ENCODE measurements at regions not wholly inside any gene's neighbourhood (a gene's known extent, or its start where the extent isn't known, plus 50 kb on each side); places are given as distances from the start of the nearest gene placed in this dataset.

- WGBS, 2 donors = 94 to 96% methylated on average over 3 of the region's 3 CpGs
- no peaks in the 10 kb centered on the region for H3K36me3 ChIP-seq
- DNase-seq (no peak), ATAC-seq (ENCODE audit: low FRiP score in 2 of 2) (no peak)
- H3K4me1 ChIP-seq = no peaks in the 10 kb centered on the region
- no peak overlapping the region for H3K27ac ChIP-seq
- TF ChIP-seq POLR2A (IDR thresholded peaks at IDR 0.05) (no peak), EP300 (IDR thresholded peaks at IDR 0.05) (no peak), POLR2AphosphoS5 (IDR thresholded peaks at IDR 0.05) (no peak), CTCF (IDR thresholded peaks at IDR 0.05) (no peak)
- H3K27me3 ChIP-seq = no peaks in the 10 kb centered on the region
- H3K9me3 ChIP-seq = no peaks in the 10 kb centered on the region
- no peak overlapping the region for H3K4me3 ChIP-seq
Measured at GRCh38 chr5:57687596-57687995, 205.0 kb upstream of the ACTBL2 start.

- DNase-seq (no peak), ATAC-seq (ENCODE audit: low FRiP score in 2 of 2) (no peak)
- no peaks in the 10 kb centered on the region for H3K36me3 ChIP-seq
- no peaks in the 10 kb centered on the region for H3K4me1 ChIP-seq
- no peak for TF ChIP-seq POLR2AphosphoS5 (IDR thresholded peaks at IDR 0.05)
- TF ChIP-seq POLR2A (IDR thresholded peaks at IDR 0.05) = no peak
- no peak for TF ChIP-seq CTCF (IDR thresholded peaks at IDR 0.05)
- TF ChIP-seq EP300 (IDR thresholded peaks at IDR 0.05) = no peak
- H3K27me3 ChIP-seq = no peaks in the 10 kb centered on the region
- H3K9me3 ChIP-seq = no peaks in the 10 kb centered on the region
- H3K27ac ChIP-seq = no peak overlapping the region
- WGBS, 2 donors = 75 to 83% methylated on average over 3 of the region's 3 CpGs
- no peak overlapping the region for H3K4me3 ChIP-seq
Measured at GRCh38 chr5:57685516-57686255, 203.1 kb upstream of the ACTBL2 start.

- Histone ChIP-seq H3K27me3 (no peaks in the 10 kb centered on the region), H3K4me3 (no peak overlapping the region), H3K4me1 (no peaks in the 10 kb centered on the region), H3K36me3 (no peaks in the 10 kb centered on the region), H3K27ac (no peak overlapping the region), H3K9me3 (no peaks in the 10 kb centered on the region)
- TF ChIP-seq POLR2AphosphoS5 (IDR thresholded peaks at IDR 0.05) (no peak), EP300 (IDR thresholded peaks at IDR 0.05) (no peak), CTCF (IDR thresholded peaks at IDR 0.05) (no peak), POLR2A (IDR thresholded peaks at IDR 0.05) (no peak)
- DNase-seq (no peak), ATAC-seq (ENCODE audit: low FRiP score in 2 of 2) (no peak)
- 44 to 80% methylated on average over 1 of the region's 1 CpG for WGBS, 2 donors
Measured at GRCh38 chr5:57684299-57684702, 201.7 kb upstream of the ACTBL2 start.

GRCh38 chr5:57683036-57683630 lies 200.5 kb upstream of the ACTBL2 start:
- TF ChIP-seq POLR2A (IDR thresholded peaks at IDR 0.05) (no peak), EP300 (IDR thresholded peaks at IDR 0.05) (no peak), POLR2AphosphoS5 (IDR thresholded peaks at IDR 0.05) (no peak), CTCF (IDR thresholded peaks at IDR 0.05) (no peak)
- no peaks in the 10 kb centered on the region for H3K27me3 ChIP-seq
- ATAC-seq (ENCODE audit: low FRiP score in 2 of 2) (no peak), DNase-seq (no peak)
- 75 to 86% methylated on average over 2 of the region's 2 CpGs for WGBS, 2 donors
- H3K4me3 ChIP-seq = no peak overlapping the region
- H3K27ac ChIP-seq = no peak overlapping the region
- no peaks in the 10 kb centered on the region for H3K36me3 ChIP-seq
- no peaks in the 10 kb centered on the region for H3K4me1 ChIP-seq
- H3K9me3 ChIP-seq = no peaks in the 10 kb centered on the region

- Histone ChIP-seq H3K9me3 (no peaks in the 10 kb centered on the region), H3K27ac (no peak overlapping the region), H3K27me3 (no peaks in the 10 kb centered on the region), H3K4me1 (no peaks in the 10 kb centered on the region), H3K36me3 (no peaks in the 10 kb centered on the region), H3K4me3 (no peak overlapping the region)
- ATAC-seq (ENCODE audit: low FRiP score in 2 of 2) (no peak), DNase-seq (no peak)
- TF ChIP-seq CTCF (IDR thresholded peaks at IDR 0.05) (no peak), POLR2A (IDR thresholded peaks at IDR 0.05) (no peak), POLR2AphosphoS5 (IDR thresholded peaks at IDR 0.05) (no peak), EP300 (IDR thresholded peaks at IDR 0.05) (no peak)
- 88 to 91% methylated on average over 2 to 3 of the region's 3 CpGs for WGBS, 2 donors
Measured at GRCh38 chr5:57681942-57682341, 199.3 kb upstream of the ACTBL2 start.
